SK-N-SH treated with all-trans-retinoic acid at 6 μM for 48 hours (cell line): ENCODE measurements at regions not wholly inside any gene's neighbourhood (a gene's known extent, or its start where the extent isn't known, plus 50 kb on each side); places are given as distances from the start of the nearest gene placed in this dataset.

Experiments
- PPARA ChIP-seq: fragments of 250-450 bp; sonication (Bioruptor Pico); IDR thresholded peaks from 2 replicates; pipeline ENCODE4 v1.5.0; 2020; ENCODE audit warnings: mild to moderate bottlenecking, borderline replicate concordance
- RARB ChIP-seq: fragments of 250-450 bp; sonication (Bioruptor Pico); IDR thresholded peaks from 2 replicates; pipeline ENCODE4 v1.8.0; 2021; ENCODE audit warnings: mild to moderate bottlenecking, moderate library complexity
- TCF4 ChIP-seq: fragments of 250-450 bp; sonication (Bioruptor Pico); IDR thresholded peaks from 2 replicates; pipeline ENCODE4 v1.8.0; 2021; ENCODE audit warnings: mild to moderate bottlenecking, moderate library complexity, borderline replicate concordance

- TF ChIP-seq RARB (CRISPR knock-in tag) (no peak), TCF4 (CRISPR knock-in tag) (no peak), PPARA (CRISPR knock-in tag) (no peak)
These were observed 677.4 kb downstream of the NCAM2 start for GRCh38 chr21:21675601-21676000.
